H9 (cell line): ENCODE measurements at regions not wholly inside any gene's neighbourhood (a gene's known extent, or its start where the extent isn't known, plus 50 kb on each side); places are given as distances from the start of the nearest gene placed in this dataset.

Source experiments
- DNase-seq: peaks from one replicate; pipeline ENCODE4 v3.0.0-alpha.2; 2017
- H2AFZ ChIP-seq: one replicate; pipeline ENCODE4 v1.6.1; 2013; ENCODE audit warnings: mild to moderate bottlenecking, low read length, control low read depth, moderate library complexity
- H2AK5ac ChIP-seq: 2 replicates; pipeline ENCODE4 v1.6.1; 2013; ENCODE audit warnings: low read length, control low read depth, mixed read lengths; ENCODE audit not compliant: insufficient read length
- H2BK120ac ChIP-seq: one replicate; pipeline ENCODE4 v1.6.1; 2013; ENCODE audit warnings: low read depth, mild to moderate bottlenecking, low read length, control low read depth, inconsistent platforms; ENCODE audit not compliant: poor library complexity, severe bottlenecking
- H2BK12ac ChIP-seq: 2 replicates; pipeline ENCODE4 v1.6.1; 2013; ENCODE audit warnings: low read length, control low read depth, mixed read lengths, low read depth; ENCODE audit not compliant: insufficient read length
- H2BK15ac ChIP-seq: 2 replicates; pipeline ENCODE4 v1.6.1; 2013; ENCODE audit warnings: low read depth, low read length, control low read depth
- H2BK20ac ChIP-seq: one replicate; pipeline ENCODE4 v1.6.1; 2013; ENCODE audit warnings: low read depth, mild to moderate bottlenecking, low read length, control low read depth, inconsistent platforms; ENCODE audit not compliant: poor library complexity, severe bottlenecking
- H2BK5ac ChIP-seq: 2 replicates; pipeline ENCODE4 v1.6.1; 2013; ENCODE audit warnings: low read length, control low read depth, mixed read lengths; ENCODE audit not compliant: insufficient read length
- H3K14ac ChIP-seq: 2 replicates; pipeline ENCODE4 v1.6.1; 2013; ENCODE audit warnings: low read length, control low read depth; ENCODE audit not compliant: insufficient read depth
- H3K18ac ChIP-seq: 2 replicates; pipeline ENCODE4 v1.6.1; 2013; ENCODE audit warnings: low read depth, mild to moderate bottlenecking, mixed read lengths, low read length, control low read depth; ENCODE audit not compliant: insufficient read length
- H3K23ac ChIP-seq: 2 replicates; pipeline ENCODE4 v1.6.1; 2013; ENCODE audit warnings: low read length, control low read depth, mixed read lengths, low read depth; ENCODE audit not compliant: insufficient read length
- H3K23me2 ChIP-seq: 2 replicates; pipeline ENCODE4 v1.6.1; 2013; ENCODE audit warnings: low read depth, mild to moderate bottlenecking, mixed read lengths, low read length, control low read depth; ENCODE audit not compliant: insufficient read length, poor library complexity, severe bottlenecking
- H3K27ac ChIP-seq: 2 replicates; pipeline ENCODE4 v1.5.1; 2013; ENCODE audit warnings: low read length, control low read depth, mixed read lengths, low read depth; ENCODE audit not compliant: insufficient read length
- H3K27me3 ChIP-seq: 2 replicates; pipeline ENCODE4 v1.6.1; 2013; ENCODE audit warnings: low read length, control low read depth, inconsistent platforms; ENCODE audit not compliant: insufficient read depth
- H3K4ac ChIP-seq: 2 replicates; pipeline ENCODE4 v1.6.1; 2013; ENCODE audit warnings: low read depth, mild to moderate bottlenecking, control low read depth, inconsistent platforms, low read length, moderate library complexity
- H3K4me1 ChIP-seq: 2 replicates; pipeline ENCODE4 v1.6.1; 2013; ENCODE audit warnings: low read length, control low read depth, inconsistent platforms; ENCODE audit not compliant: insufficient read depth
- H3K4me2 ChIP-seq: 2 replicates; pipeline ENCODE4 v1.6.1; 2013; ENCODE audit warnings: low read length, control low read depth, mixed read lengths; ENCODE audit not compliant: insufficient read length, insufficient read depth
- H3K56ac ChIP-seq: 2 replicates; pipeline ENCODE4 v1.6.1; 2013; ENCODE audit warnings: low read depth, mild to moderate bottlenecking, mixed read lengths, low read length, control low read depth; ENCODE audit not compliant: insufficient read length
- H3K79me1 ChIP-seq: 2 replicates; pipeline ENCODE4 v1.6.1; 2013; ENCODE audit warnings: low read depth, mild to moderate bottlenecking, moderate library complexity, low read length, control low read depth, inconsistent platforms; ENCODE audit not compliant: insufficient read depth, poor library complexity, severe bottlenecking
- H3K79me2 ChIP-seq: 2 replicates; pipeline ENCODE4 v1.6.1; 2013; ENCODE audit warnings: low read length, control low read depth, inconsistent platforms; ENCODE audit not compliant: insufficient read depth
- H3K9ac ChIP-seq: 2 replicates; pipeline ENCODE4 v1.6.1; 2013; ENCODE audit warnings: low read length, control low read depth, mixed read lengths; ENCODE audit not compliant: insufficient read length; ENCODE audit errors: extremely low read depth
- H3K9me3 ChIP-seq: one replicate; pipeline ENCODE4 v1.6.1; 2013; ENCODE audit warnings: low read depth, low read length, inconsistent platforms; ENCODE audit not compliant: control insufficient read depth
- H3T11ph ChIP-seq: one replicate; pipeline ENCODE4 v1.6.1; 2013; ENCODE audit warnings: mild to moderate bottlenecking, low read length, control low read depth, inconsistent platforms
- H4K20me1 ChIP-seq: one replicate; pipeline ENCODE4 v1.6.1; 2013; ENCODE audit not compliant: control insufficient read depth, insufficient read length, insufficient read depth
- H4K5ac ChIP-seq: 2 replicates; pipeline ENCODE4 v1.6.1; 2013; ENCODE audit warnings: low read depth, mild to moderate bottlenecking, mixed read lengths, low read length, control low read depth; ENCODE audit not compliant: insufficient read length
- H4K8ac ChIP-seq: replicated peaks from 2 replicates; pipeline ENCODE4 v1.6.1; 2013; ENCODE audit warnings: low read length, control low read depth, mixed read lengths, low read depth; ENCODE audit not compliant: insufficient read length
- H4K91ac ChIP-seq: 2 replicates; pipeline ENCODE4 v1.6.1; 2013; ENCODE audit warnings: low read depth, mild to moderate bottlenecking, moderate library complexity, mixed read lengths, low read length, control low read depth; ENCODE audit not compliant: insufficient read length
- H3K27ac Mint-ChIP-seq, 3 experiments: 2 replicates in 2 of 3; 3 replicates in 1 of 3; pipeline ENCODE4 v1.8.0; 2020 to 2021; ENCODE audit warnings: mixed read lengths in 3 of 3, mild to moderate bottlenecking in 1 of 3, moderate library complexity in 1 of 3
- H3K27me3 Mint-ChIP-seq: 2 replicates; pipeline ENCODE4 v1.8.0; 2021; ENCODE audit warnings: low read depth, mild to moderate bottlenecking, moderate library complexity, mixed read lengths
- H3K36me3 Mint-ChIP-seq, 3 experiments: 2 replicates in 2 of 3; 3 replicates in 1 of 3; pipeline ENCODE4 v1.8.0; 2020 to 2021; ENCODE audit warnings: low read depth in 3 of 3, mixed read lengths in 3 of 3; ENCODE audit not compliant: insufficient read depth in 1 of 3
- H3K4me1 Mint-ChIP-seq, 2 experiments: 2 replicates each; pipeline ENCODE4 v1.8.0; 2020; ENCODE audit warnings: mixed read lengths in 2 of 2
- H3K4me3 Mint-ChIP-seq, 2 experiments: 2 replicates in 1 of 2; 3 replicates in 1 of 2; pipeline ENCODE4 v1.8.0; 2020 to 2021; ENCODE audit warnings: mild to moderate bottlenecking in 2 of 2, mixed read lengths in 2 of 2, moderate library complexity in 1 of 2
- H3K9me3 Mint-ChIP-seq, 2 experiments: 2 replicates in 1 of 2; 3 replicates in 1 of 2; pipeline ENCODE4 v1.8.0; 2020; ENCODE audit warnings: mild to moderate bottlenecking in 2 of 2, mixed read lengths in 2 of 2, moderate library complexity in 1 of 2
- WGBS: extraction: QIAGEN DNeasy Blood & Tissue Kit; methylation state at CpG from one replicate; pipeline ENCODE4 v1.1.7; 2013; ENCODE audit warnings: missing lambda C conversion rate, low lambda C conversion rate, mixed read lengths; ENCODE audit not compliant: insufficient read length; ENCODE audit errors: extremely low coverage; 5-methylcytosine and 5-hydroxymethylcytosine counted together
- TF ChIP-seq, protein P1 (sequence below): fragments of 200-600 bp; sonication (generic); conservative IDR thresholded peaks from 3 replicates; pipeline ENCODE4 v1.8.0; 2021; ENCODE audit warnings: antibody characterized with exemption, mild to moderate bottlenecking

DNA sequence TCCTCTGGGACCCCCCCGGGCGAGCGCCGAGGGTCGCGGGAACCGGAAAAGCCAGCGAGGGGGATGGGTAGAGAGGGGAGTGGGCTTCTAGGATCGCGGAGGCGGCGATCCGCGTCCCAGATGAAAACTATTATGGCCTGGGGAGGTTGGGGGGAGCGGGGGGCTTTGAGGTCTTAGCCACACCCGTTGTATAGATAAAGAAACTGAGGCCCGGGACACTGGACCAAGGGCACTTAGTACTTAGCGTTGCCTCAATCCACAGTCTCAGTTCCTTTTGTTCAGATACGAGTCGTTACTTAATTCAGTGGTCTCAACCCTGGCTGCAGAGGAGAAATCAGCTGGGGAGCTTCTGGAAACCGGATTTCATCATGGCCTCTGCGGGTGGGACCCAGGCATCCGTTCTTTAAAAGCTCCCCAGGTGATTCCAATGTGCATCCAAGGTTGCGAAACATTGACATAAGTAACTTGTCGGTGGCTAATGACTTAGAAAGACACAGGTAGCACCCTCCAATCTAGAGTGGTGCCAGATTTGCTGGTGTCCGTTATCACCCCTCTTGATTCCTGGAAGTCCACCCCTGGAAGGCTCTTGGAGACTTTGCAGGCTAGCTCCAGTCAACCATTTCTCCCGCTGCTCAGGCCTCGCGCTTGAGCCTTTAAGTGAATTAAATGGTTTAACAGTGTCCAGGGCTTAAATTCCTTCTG lies 90.7 kb downstream of the GEMIN8 start:
- no peak overlapping the region for H3T11ph ChIP-seq
- peak overlapping the region; percentile 91 for H2BK20ac ChIP-seq
- no peaks in the 10 kb centered on the region for H4K20me1 ChIP-seq
- no peaks in the 10 kb centered on the region for H3K79me1 ChIP-seq
- Mint-ChIP-seq H3K36me3 (peaks cover 4 to 12% (median 7%) of the 10 kb centered on the region in 3 experiments; a peak in 6 of 7 replicates), H3K4me1 (peaks cover 44 to 53% of the 10 kb centered on the region in 2 experiments), H3K9me3 (peaks cover 26 to 36% of the 10 kb centered on the region in 2 experiments), H3K27ac (peak overlapping the region in 2 of 3 experiments; percentile 91 to 94; a peak in 5 of 7 replicates), H3K4me3 (peak overlapping the region; percentile 80 to 87), H3K27me3 (no peaks in the 10 kb centered on the region)
- peak overlapping the region; percentile 91 for H3K56ac ChIP-seq
- no peak overlapping the region for H2BK12ac ChIP-seq
- no peak overlapping the region for H4K8ac ChIP-seq
- peak overlapping the region; percentile 88 for H2BK120ac ChIP-seq
- H3K23me2 ChIP-seq = peaks cover 8% of the 10 kb centered on the region
- no peak overlapping the region for H2BK15ac ChIP-seq
- no CpG with 5 or more reads among the region's 29 CpGs for WGBS
- peak overlapping the region; percentile 88 for H3K27ac ChIP-seq
- H3K18ac ChIP-seq = peak overlapping the region; percentile 77
- peak overlapping the region; percentile 47; the same call in 1 of the 2 replicates for H3K4ac ChIP-seq
- peak; percentile 31 for DNase-seq
- H3K23ac ChIP-seq = no peak overlapping the region
- H3K27me3 ChIP-seq = no peaks in the 10 kb centered on the region
- H2AK5ac ChIP-seq = no peak overlapping the region
- H2BK5ac ChIP-seq = peak overlapping the region; percentile 19
- H3K14ac ChIP-seq = peak overlapping the region; percentile 97; the same call in 1 of the 2 replicates
- H3K79me2 ChIP-seq = peaks cover 9% of the 10 kb centered on the region; the same call in 1 of the 2 replicates
- peak overlapping the region; percentile 87 for H3K4me2 ChIP-seq
- H2AFZ ChIP-seq = no peak overlapping the region
- peak overlapping the region; percentile 85 for H4K5ac ChIP-seq
- H3K4me1 ChIP-seq = peaks cover 23% of the 10 kb centered on the region
- H3K9me3 ChIP-seq = no peaks in the 10 kb centered on the region
- H3K9ac ChIP-seq = peak overlapping the region; percentile 53
- no peak overlapping the region for H4K91ac ChIP-seq
- TF ChIP-seq, protein P1, sequence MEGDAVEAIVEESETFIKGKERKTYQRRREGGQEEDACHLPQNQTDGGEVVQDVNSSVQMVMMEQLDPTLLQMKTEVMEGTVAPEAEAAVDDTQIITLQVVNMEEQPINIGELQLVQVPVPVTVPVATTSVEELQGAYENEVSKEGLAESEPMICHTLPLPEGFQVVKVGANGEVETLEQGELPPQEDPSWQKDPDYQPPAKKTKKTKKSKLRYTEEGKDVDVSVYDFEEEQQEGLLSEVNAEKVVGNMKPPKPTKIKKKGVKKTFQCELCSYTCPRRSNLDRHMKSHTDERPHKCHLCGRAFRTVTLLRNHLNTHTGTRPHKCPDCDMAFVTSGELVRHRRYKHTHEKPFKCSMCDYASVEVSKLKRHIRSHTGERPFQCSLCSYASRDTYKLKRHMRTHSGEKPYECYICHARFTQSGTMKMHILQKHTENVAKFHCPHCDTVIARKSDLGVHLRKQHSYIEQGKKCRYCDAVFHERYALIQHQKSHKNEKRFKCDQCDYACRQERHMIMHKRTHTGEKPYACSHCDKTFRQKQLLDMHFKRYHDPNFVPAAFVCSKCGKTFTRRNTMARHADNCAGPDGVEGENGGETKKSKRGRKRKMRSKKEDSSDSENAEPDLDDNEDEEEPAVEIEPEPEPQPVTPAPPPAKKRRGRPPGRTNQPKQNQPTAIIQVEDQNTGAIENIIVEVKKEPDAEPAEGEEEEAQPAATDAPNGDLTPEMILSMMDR = no peak
